ENCODE measurements at regions not wholly inside any gene's neighbourhood (a gene's known extent, or its start where the extent isn't known, plus 50 kb on each side); places are given as distances from the start of the nearest gene placed in this dataset.

DNA sequence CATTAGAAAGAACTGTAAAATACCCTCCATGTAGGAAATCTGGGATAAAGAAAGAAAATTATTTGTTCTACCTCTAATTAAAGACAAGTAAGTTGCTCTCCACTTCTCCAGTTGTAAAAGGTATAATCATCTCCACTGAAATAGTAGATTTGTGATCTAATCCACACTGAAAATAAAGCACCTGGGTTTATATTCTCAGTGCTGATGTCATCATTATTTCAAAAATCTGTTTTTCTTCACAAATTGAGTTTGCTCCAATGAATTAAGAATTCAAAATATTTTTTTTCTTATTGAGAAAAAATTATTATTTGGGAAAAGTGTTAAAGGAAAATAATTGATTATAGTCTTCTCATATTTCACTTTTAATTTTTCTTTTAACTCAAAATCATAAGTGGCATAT lies 869.2 kb downstream of the SLC16A7 start:
- Histone ChIP-seq H2AFZ (ENCODE audit: low read depth, low read length) (no peak overlapping the region), H3K9ac (ENCODE audit: low read length) (no peak overlapping the region), H3K36me3 (ENCODE audit: insufficient read depth, low read length) (no peaks in the 10 kb centered on the region), H3K27me3 (ENCODE audit: insufficient read depth, low read depth, low read length) (no peaks in the 10 kb centered on the region), H3K4me3 (ENCODE audit: low read length) (no peak overlapping the region), H3K79me2 (replicated peaks; ENCODE audit: insufficient read depth, low read length) (no peaks in the 10 kb centered on the region), H3F3A (ENCODE audit: insufficient read depth, low read length, poor library complexity, severe bottlenecking) (no peaks in the 10 kb centered on the region), H3K4me2 (ENCODE audit: low read length) (no peak overlapping the region), H4K20me1 (ENCODE audit: insufficient read depth) (no peaks in the 10 kb centered on the region), H3K9me2 (ENCODE audit: insufficient read depth, low read length) (no peaks in the 10 kb centered on the region), H3K9me3 (ENCODE audit: low read length) (no peaks in the 10 kb centered on the region), H3K27ac (ENCODE audit: low read length) (no peak overlapping the region)
- TF ChIP-seq, protein P1, sequence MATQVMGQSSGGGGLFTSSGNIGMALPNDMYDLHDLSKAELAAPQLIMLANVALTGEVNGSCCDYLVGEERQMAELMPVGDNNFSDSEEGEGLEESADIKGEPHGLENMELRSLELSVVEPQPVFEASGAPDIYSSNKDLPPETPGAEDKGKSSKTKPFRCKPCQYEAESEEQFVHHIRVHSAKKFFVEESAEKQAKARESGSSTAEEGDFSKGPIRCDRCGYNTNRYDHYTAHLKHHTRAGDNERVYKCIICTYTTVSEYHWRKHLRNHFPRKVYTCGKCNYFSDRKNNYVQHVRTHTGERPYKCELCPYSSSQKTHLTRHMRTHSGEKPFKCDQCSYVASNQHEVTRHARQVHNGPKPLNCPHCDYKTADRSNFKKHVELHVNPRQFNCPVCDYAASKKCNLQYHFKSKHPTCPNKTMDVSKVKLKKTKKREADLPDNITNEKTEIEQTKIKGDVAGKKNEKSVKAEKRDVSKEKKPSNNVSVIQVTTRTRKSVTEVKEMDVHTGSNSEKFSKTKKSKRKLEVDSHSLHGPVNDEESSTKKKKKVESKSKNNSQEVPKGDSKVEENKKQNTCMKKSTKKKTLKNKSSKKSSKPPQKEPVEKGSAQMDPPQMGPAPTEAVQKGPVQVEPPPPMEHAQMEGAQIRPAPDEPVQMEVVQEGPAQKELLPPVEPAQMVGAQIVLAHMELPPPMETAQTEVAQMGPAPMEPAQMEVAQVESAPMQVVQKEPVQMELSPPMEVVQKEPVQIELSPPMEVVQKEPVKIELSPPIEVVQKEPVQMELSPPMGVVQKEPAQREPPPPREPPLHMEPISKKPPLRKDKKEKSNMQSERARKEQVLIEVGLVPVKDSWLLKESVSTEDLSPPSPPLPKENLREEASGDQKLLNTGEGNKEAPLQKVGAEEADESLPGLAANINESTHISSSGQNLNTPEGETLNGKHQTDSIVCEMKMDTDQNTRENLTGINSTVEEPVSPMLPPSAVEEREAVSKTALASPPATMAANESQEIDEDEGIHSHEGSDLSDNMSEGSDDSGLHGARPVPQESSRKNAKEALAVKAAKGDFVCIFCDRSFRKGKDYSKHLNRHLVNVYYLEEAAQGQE (IDR thresholded peaks at IDR 0.05; ENCODE audit: borderline replicate concordance), result no peak
- TF ChIP-seq EZH2 (IDR thresholded peaks at IDR 0.05; ENCODE audit: borderline replicate concordance, insufficient read depth, low read length, poor library complexity, severe bottlenecking), result no peak
- TF ChIP-seq RAD21 (conservative IDR thresholded peaks at IDR 0.05), result no peak
- TF ChIP-seq MXI1 (conservative IDR thresholded peaks at IDR 0.05; ENCODE audit: poor library complexity, severe bottlenecking), result no peak
- TF ChIP-seq TAF1 (IDR thresholded peaks at IDR 0.05; ENCODE audit: low read depth), result no peak
- TF ChIP-seq SMC3 (conservative IDR thresholded peaks at IDR 0.05; ENCODE audit: poor library complexity), result no peak
- TF ChIP-seq, protein P2, sequence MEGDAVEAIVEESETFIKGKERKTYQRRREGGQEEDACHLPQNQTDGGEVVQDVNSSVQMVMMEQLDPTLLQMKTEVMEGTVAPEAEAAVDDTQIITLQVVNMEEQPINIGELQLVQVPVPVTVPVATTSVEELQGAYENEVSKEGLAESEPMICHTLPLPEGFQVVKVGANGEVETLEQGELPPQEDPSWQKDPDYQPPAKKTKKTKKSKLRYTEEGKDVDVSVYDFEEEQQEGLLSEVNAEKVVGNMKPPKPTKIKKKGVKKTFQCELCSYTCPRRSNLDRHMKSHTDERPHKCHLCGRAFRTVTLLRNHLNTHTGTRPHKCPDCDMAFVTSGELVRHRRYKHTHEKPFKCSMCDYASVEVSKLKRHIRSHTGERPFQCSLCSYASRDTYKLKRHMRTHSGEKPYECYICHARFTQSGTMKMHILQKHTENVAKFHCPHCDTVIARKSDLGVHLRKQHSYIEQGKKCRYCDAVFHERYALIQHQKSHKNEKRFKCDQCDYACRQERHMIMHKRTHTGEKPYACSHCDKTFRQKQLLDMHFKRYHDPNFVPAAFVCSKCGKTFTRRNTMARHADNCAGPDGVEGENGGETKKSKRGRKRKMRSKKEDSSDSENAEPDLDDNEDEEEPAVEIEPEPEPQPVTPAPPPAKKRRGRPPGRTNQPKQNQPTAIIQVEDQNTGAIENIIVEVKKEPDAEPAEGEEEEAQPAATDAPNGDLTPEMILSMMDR (IDR thresholded peaks at IDR 0.05; ENCODE audit: poor library complexity, severe bottlenecking), result no peak

DNA sequence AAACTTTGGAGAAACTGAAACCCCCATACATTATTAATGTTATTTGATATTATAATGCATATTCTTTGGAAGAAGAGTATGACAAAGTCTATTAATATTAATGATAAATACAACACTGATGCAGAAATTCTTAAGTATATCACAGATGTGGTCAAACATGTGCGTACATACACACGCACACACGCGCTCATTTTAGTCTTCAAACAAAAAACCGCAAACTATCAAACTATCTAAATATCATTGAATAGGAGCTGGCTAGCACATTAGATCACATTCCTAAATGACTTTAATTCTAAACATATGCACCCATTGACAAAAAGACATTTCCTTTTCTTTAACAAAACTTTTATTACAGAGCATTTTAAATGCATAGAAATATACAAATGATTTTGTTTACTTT lies 872.7 kb downstream of the SLC16A7 start:
- H3K79me2 ChIP-seq (replicated peaks; ENCODE audit: insufficient read depth, low read length), result no peaks in the 10 kb centered on the region
- no peaks in the 10 kb centered on the region for H3K9me2 ChIP-seq (ENCODE audit: insufficient read depth, low read length)
- no peak overlapping the region for H3K27ac ChIP-seq (ENCODE audit: low read length)
- H3K4me3 ChIP-seq (ENCODE audit: low read length), result no peak overlapping the region
- H3K9me3 ChIP-seq (ENCODE audit: low read length), result no peaks in the 10 kb centered on the region
- H3K36me3 ChIP-seq (ENCODE audit: insufficient read depth, low read length), result no peaks in the 10 kb centered on the region
- H2AFZ ChIP-seq (ENCODE audit: low read depth, low read length), result no peak overlapping the region
- no peak overlapping the region for H3K9ac ChIP-seq (ENCODE audit: low read length)
- no peaks in the 10 kb centered on the region for H4K20me1 ChIP-seq (ENCODE audit: insufficient read depth)
- TF ChIP-seq POLR2AphosphoS5 (IDR thresholded peaks at IDR 0.05), result no peak
- no peak for TF ChIP-seq MXI1 (conservative IDR thresholded peaks at IDR 0.05; ENCODE audit: poor library complexity, severe bottlenecking)
- no peak for TF ChIP-seq TAF1 (IDR thresholded peaks at IDR 0.05; ENCODE audit: low read depth)
- TF ChIP-seq, protein P2 (IDR thresholded peaks at IDR 0.05; ENCODE audit: poor library complexity, severe bottlenecking), result no peak
- TF ChIP-seq RAD21 (conservative IDR thresholded peaks at IDR 0.05), result no peak
- TF ChIP-seq, protein P1 (IDR thresholded peaks at IDR 0.05; ENCODE audit: borderline replicate concordance), result no peak
- no peaks in the 10 kb centered on the region for H3F3A ChIP-seq (ENCODE audit: insufficient read depth, low read length, poor library complexity, severe bottlenecking)
- no peaks in the 10 kb centered on the region for H3K27me3 ChIP-seq (ENCODE audit: insufficient read depth, low read depth, low read length)
- H3K4me2 ChIP-seq (ENCODE audit: low read length), result no peak overlapping the region

All from neural cell (in vitro differentiated cells).